GM10266 (cell line): ENCODE measurements at regions not wholly inside any gene's neighbourhood (a gene's known extent, or its start where the extent isn't known, plus 50 kb on each side); places are given as distances from the start of the nearest gene placed in this dataset.
"Not testable (repeated sequence)": the region's sequence is repeated elsewhere in the genome, so short reads cannot be mapped to it uniquely, and the experiment has no call there.

Source experiments
- DNase-seq: peaks from one replicate; pipeline ENCODE4 v3.0.0; 2012; ENCODE audit errors: extremely low spot score
- CTCF ChIP-seq: IDR thresholded peaks from 2 replicates; pipeline ENCODE4 v1.5.1; 2012; ENCODE audit warnings: mild to moderate bottlenecking, low read depth; ENCODE audit not compliant: control insufficient read depth, insufficient read depth; ENCODE audit errors: missing control alignments

- DNase-seq = no peak
- no peak for TF ChIP-seq CTCF
Measured at GRCh38 chr5:54404568-54404967, 50.9 kb upstream of the HSPB3 start.

DNA sequence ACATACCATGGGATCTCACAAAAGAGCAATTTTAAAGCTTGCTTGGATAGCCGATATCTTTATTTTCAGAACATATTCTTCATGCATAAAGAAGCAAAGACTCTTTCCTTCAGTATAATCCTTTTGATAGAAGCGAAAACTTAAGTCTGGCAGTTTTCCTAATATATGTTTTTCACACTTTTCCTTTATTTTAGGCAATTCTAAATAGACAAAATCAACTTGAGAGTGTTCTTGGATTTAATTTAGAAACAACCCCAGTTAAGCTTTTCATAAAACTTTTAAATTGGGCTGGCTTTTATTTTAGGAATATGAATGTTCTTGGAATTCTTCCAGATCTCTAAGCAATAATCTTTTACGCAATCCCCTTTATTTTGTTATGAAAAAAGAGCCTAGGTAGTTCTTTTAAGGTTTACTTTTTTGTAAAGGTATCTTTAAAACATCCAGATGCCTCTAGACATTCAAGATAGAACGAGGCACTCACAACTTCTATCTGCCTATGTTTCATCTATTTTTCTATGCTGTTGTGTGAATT lies 51.5 kb upstream of the HSPB3 start:
- no peak for DNase-seq
- TF ChIP-seq CTCF = no peak

DNA sequence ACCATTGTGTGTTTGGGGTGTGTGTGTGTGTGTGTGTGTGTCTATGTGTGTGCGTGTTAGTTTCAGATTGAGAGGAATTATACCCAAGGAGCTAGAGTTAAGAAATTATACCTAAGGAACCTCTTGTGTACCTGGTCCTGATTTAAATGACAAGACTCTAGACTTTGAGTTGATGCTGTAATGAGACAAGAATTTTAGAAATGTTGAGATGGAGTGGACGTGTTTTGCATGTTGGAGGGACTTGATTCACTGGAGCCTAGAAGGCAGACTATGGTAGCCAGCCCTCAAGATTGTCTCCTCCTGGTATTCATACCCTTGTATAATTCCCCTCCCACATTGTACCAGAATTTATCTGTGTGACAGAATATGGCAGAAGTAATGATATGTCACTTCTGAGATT lies 52.4 kb upstream of the HSPB3 start:
- no peak for TF ChIP-seq CTCF
- DNase-seq = no peak

- DNase-seq = no peak
- TF ChIP-seq CTCF = no peak
Measured at GRCh38 chr5:54401515-54401914, 54.0 kb upstream of the HSPB3 start.

DNA sequence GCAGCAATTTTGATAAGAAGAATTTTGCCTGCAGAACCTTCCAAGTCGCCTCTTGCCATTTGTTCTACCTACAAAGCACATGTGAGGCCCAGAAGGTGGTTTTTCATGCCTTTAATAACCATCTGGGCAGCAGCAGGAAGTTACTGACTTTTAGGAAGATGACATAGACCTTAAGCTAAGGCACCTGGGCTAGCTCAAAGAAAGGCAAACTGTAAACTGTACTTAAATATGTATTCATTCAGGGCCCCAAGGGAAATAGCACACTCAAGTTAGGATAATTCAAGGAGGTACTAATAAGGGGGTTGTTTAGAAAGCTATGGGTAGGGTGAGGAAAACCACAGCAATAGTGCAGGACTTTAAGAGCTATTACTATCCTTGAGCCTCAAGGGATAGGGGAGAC lies 57.3 kb upstream of the HSPB3 start:
- no peak for TF ChIP-seq CTCF

DNA sequence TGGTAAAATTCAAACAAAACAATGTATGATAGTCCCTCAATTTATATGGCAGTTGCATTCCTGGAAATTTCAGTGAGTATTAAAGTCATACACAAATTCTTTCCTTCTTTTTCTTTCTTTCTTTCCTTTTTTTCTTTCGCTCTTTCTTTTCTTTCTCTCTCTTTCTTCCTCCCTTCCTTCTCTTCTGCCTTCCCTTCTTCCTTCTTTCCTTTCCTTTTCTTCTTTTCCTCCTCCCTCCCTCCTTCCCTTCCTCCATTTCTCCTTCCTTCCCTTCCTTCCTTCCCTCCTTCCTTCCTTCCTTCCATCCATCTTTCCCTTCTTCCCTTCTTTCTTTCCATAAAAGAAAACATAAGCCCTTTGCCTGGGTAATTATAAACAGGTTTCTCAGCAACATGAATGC lies 58.1 kb upstream of the HSPB3 start:
- no peak for DNase-seq
- TF ChIP-seq CTCF = no peak

More for the DNA sequence above, 57.3 kb upstream of the HSPB3 start:
- no peak for DNase-seq

DNA sequence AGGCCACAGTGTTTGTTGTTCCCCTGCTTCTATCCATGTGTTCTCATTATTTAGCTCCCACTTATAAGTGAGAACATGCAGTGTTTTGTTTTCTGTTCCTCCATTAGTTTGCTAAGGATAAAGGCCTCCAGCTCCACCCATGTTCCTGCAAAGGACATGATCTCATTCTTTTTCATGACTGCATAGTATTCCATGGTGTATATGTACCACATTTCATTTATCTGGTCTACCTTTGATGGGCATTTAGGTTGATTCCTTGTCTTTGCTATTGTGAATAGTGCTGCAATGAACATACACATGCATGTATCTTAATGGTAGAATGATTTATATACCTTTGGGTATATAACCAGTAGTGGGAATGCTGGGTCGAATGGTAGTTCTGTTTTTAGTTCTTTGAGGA lies 62.5 kb upstream of the HSPB3 start:
- not testable (repeated sequence) for DNase-seq

GRCh38 chr5:54390539-54391031 lies 64.9 kb upstream of the HSPB3 start:
- no peak for TF ChIP-seq CTCF
- no peak for DNase-seq
